ENCODE measurements at regions not wholly inside any gene's neighbourhood (a gene's known extent, or its start where the extent isn't known, plus 50 kb on each side); places are given as distances from the start of the nearest gene placed in this dataset.

DNA sequence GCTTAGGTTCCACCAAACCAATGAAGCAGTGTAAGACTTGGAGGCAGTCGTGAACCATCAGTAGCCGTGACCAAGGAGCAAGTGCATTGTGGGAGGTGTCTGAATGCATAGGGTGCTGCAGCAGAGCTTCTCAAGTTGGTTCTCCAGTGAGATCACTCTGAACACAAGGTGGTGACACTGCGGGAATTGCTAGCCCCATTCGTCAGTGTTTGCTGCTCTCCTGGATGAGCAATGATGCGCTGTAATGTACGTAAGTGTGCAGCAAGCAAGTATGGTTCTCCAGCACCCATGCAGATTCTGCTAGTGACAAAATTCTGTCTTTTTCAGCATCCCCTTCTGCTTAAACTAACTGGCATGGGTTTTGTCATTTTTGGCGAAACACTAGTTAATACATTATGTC, 97.6 kb upstream of the HTR2A start:
- no peak overlapping the region for H3K4me3 ChIP-seq (ENCODE audit: low read length)
- no peaks in the 10 kb centered on the region for H3K9me2 ChIP-seq (ENCODE audit: insufficient read depth, low read length)
- H3K27ac ChIP-seq (ENCODE audit: low read length), result no peak overlapping the region
- H3K9ac ChIP-seq (ENCODE audit: low read length), result no peak overlapping the region
- H3K9me3 ChIP-seq (ENCODE audit: low read length), result no peaks in the 10 kb centered on the region
- H2AFZ ChIP-seq (ENCODE audit: low read depth, low read length), result no peak overlapping the region
- H3K79me2 ChIP-seq (replicated peaks; ENCODE audit: insufficient read depth, low read length), result no peaks in the 10 kb centered on the region
- no peak overlapping the region for H3K4me2 ChIP-seq (ENCODE audit: low read length)
- no peaks in the 10 kb centered on the region for H3F3A ChIP-seq (ENCODE audit: insufficient read depth, low read length, poor library complexity, severe bottlenecking)
- H3K27me3 ChIP-seq (ENCODE audit: insufficient read depth, low read depth, low read length), result no peaks in the 10 kb centered on the region
- H3K36me3 ChIP-seq (ENCODE audit: insufficient read depth, low read length), result no peaks in the 10 kb centered on the region
- TF ChIP-seq RAD21 (conservative IDR thresholded peaks at IDR 0.05), result no peak
- TF ChIP-seq SMC3 (conservative IDR thresholded peaks at IDR 0.05; ENCODE audit: poor library complexity), result no peak
- no peak for TF ChIP-seq EZH2 (IDR thresholded peaks at IDR 0.05; ENCODE audit: borderline replicate concordance, insufficient read depth, low read length, poor library complexity, severe bottlenecking)
- TF ChIP-seq TAF1 (IDR thresholded peaks at IDR 0.05; ENCODE audit: low read depth), result no peak
- TF ChIP-seq MXI1 (conservative IDR thresholded peaks at IDR 0.05; ENCODE audit: poor library complexity, severe bottlenecking), result no peak
- TF ChIP-seq, protein P1, sequence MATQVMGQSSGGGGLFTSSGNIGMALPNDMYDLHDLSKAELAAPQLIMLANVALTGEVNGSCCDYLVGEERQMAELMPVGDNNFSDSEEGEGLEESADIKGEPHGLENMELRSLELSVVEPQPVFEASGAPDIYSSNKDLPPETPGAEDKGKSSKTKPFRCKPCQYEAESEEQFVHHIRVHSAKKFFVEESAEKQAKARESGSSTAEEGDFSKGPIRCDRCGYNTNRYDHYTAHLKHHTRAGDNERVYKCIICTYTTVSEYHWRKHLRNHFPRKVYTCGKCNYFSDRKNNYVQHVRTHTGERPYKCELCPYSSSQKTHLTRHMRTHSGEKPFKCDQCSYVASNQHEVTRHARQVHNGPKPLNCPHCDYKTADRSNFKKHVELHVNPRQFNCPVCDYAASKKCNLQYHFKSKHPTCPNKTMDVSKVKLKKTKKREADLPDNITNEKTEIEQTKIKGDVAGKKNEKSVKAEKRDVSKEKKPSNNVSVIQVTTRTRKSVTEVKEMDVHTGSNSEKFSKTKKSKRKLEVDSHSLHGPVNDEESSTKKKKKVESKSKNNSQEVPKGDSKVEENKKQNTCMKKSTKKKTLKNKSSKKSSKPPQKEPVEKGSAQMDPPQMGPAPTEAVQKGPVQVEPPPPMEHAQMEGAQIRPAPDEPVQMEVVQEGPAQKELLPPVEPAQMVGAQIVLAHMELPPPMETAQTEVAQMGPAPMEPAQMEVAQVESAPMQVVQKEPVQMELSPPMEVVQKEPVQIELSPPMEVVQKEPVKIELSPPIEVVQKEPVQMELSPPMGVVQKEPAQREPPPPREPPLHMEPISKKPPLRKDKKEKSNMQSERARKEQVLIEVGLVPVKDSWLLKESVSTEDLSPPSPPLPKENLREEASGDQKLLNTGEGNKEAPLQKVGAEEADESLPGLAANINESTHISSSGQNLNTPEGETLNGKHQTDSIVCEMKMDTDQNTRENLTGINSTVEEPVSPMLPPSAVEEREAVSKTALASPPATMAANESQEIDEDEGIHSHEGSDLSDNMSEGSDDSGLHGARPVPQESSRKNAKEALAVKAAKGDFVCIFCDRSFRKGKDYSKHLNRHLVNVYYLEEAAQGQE (IDR thresholded peaks at IDR 0.05; ENCODE audit: borderline replicate concordance), result no peak
- TF ChIP-seq POLR2AphosphoS5 (IDR thresholded peaks at IDR 0.05), result no peak
- TF ChIP-seq EP300 (conservative IDR thresholded peaks at IDR 0.05; ENCODE audit: poor library complexity, severe bottlenecking), result no peak
- TF ChIP-seq, protein P2, sequence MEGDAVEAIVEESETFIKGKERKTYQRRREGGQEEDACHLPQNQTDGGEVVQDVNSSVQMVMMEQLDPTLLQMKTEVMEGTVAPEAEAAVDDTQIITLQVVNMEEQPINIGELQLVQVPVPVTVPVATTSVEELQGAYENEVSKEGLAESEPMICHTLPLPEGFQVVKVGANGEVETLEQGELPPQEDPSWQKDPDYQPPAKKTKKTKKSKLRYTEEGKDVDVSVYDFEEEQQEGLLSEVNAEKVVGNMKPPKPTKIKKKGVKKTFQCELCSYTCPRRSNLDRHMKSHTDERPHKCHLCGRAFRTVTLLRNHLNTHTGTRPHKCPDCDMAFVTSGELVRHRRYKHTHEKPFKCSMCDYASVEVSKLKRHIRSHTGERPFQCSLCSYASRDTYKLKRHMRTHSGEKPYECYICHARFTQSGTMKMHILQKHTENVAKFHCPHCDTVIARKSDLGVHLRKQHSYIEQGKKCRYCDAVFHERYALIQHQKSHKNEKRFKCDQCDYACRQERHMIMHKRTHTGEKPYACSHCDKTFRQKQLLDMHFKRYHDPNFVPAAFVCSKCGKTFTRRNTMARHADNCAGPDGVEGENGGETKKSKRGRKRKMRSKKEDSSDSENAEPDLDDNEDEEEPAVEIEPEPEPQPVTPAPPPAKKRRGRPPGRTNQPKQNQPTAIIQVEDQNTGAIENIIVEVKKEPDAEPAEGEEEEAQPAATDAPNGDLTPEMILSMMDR (IDR thresholded peaks at IDR 0.05; ENCODE audit: poor library complexity, severe bottlenecking), result no peak
- no peaks in the 10 kb centered on the region for H4K20me1 ChIP-seq (ENCODE audit: insufficient read depth)

DNA sequence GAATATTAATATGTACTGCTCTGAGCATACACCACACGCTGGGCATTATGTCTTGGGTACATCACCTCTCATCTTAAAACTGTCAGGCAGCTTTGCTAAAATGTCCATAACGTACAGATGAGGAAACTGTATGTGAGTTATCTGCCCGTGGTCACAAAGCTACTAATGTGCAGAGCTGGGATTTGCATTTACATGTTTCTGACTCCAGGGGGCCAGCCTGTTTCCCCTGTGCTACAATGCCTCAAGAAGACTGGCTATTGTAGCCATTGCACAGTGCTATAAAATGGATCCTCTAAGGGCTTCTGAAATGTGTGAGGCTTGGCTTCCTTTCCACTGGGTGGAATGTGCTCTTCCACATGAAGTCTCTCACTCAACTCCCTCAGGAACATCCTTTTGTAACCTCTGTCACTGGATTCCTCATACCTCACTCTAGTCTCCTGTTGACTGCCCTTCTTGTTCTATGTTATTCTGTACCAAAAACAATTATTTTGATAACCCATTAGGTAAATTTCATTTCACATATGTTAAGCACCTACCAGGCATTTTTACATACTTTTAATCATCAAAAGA, 95.6 kb upstream of the HTR2A start:
- Histone ChIP-seq H3K9me2 (ENCODE audit: insufficient read depth, low read length) (no peaks in the 10 kb centered on the region), H3K36me3 (ENCODE audit: insufficient read depth, low read length) (no peaks in the 10 kb centered on the region), H3F3A (ENCODE audit: insufficient read depth, low read length, poor library complexity, severe bottlenecking) (no peaks in the 10 kb centered on the region), H3K4me2 (ENCODE audit: low read length) (no peak overlapping the region), H3K4me3 (ENCODE audit: low read length) (no peak overlapping the region), H3K79me2 (replicated peaks; ENCODE audit: insufficient read depth, low read length) (no peaks in the 10 kb centered on the region), H4K20me1 (ENCODE audit: insufficient read depth) (no peaks in the 10 kb centered on the region), H2AFZ (ENCODE audit: low read depth, low read length) (no peak overlapping the region), H3K27me3 (ENCODE audit: insufficient read depth, low read depth, low read length) (no peaks in the 10 kb centered on the region), H3K9ac (ENCODE audit: low read length) (no peak overlapping the region), H3K27ac (ENCODE audit: low read length) (no peak overlapping the region), H3K9me3 (ENCODE audit: low read length) (no peaks in the 10 kb centered on the region)
- no peak for TF ChIP-seq EZH2 (IDR thresholded peaks at IDR 0.05; ENCODE audit: borderline replicate concordance, insufficient read depth, low read length, poor library complexity, severe bottlenecking)
- no peak for TF ChIP-seq RAD21 (conservative IDR thresholded peaks at IDR 0.05)
- no peak for TF ChIP-seq POLR2AphosphoS5 (IDR thresholded peaks at IDR 0.05)
- TF ChIP-seq MXI1 (conservative IDR thresholded peaks at IDR 0.05; ENCODE audit: poor library complexity, severe bottlenecking), result no peak
- TF ChIP-seq, protein P1 (IDR thresholded peaks at IDR 0.05; ENCODE audit: borderline replicate concordance), result no peak
- TF ChIP-seq EP300 (conservative IDR thresholded peaks at IDR 0.05; ENCODE audit: poor library complexity, severe bottlenecking), result no peak
- TF ChIP-seq, protein P2 (IDR thresholded peaks at IDR 0.05; ENCODE audit: poor library complexity, severe bottlenecking), result no peak
- no peak for TF ChIP-seq SMC3 (conservative IDR thresholded peaks at IDR 0.05; ENCODE audit: poor library complexity)
- TF ChIP-seq TAF1 (IDR thresholded peaks at IDR 0.05; ENCODE audit: low read depth), result no peak

All from neural cell (in vitro differentiated cells).